Panc1 (cell line): ENCODE measurements at regions not wholly inside any gene's neighbourhood (a gene's known extent, or its start where the extent isn't known, plus 50 kb on each side); places are given as distances from the start of the nearest gene placed in this dataset.

ENCODE experiments used
- ATAC-seq: fragments of 200-7000 bp; cut with Tn5 transposase; 2 replicates; pipeline ENCODE4 v1.9.1; 2020; ENCODE audit warnings: mild to moderate bottlenecking, moderate library complexity
- BruUV-seq: library from RNA; stranded (reverse); fragments of 400-500 nt; replicated peaks from 2 replicates; lab custom pipeline; 2021; lab: Mats Ljungman, UMichigan
- CTCF ChIA-PET: fragments of 300-600 bp; sonication (Branson Sonifier 250); formaldehyde crosslinking; loops from one replicate; lab custom pipeline; 2022; ENCODE audit warnings: antibody characterized with exemption; lab: Charles Lee
- POLR2A ChIA-PET: fragments of 300-600 bp; sonication (Branson Sonifier 250); formaldehyde crosslinking; loops from one replicate; lab custom pipeline; 2022; ENCODE audit warnings: antibody characterized with exemption; lab: Charles Lee
- DNase-seq: peaks from one replicate; pipeline ENCODE4 v3.0.0-alpha.2; 2010; ENCODE audit warnings: low read depth, low spot score
- H3K27ac ChIP-seq: 2 replicates; pipeline ENCODE4 v1.5.1; 2011; ENCODE audit warnings: mild to moderate bottlenecking, low read length, inconsistent platforms
- H3K27me3 ChIP-seq: fragments of 200-500 bp; sonication (Bioruptor generic); 2 replicates; pipeline ENCODE4 v1.6.0; 2014; ENCODE audit warnings: low read length, inconsistent platforms; ENCODE audit not compliant: control insufficient read depth, insufficient read depth
- H3K36me3 ChIP-seq: fragments of 200-500 bp; sonication (Bioruptor generic); 2 replicates; pipeline ENCODE4 v1.5.1; 2014; ENCODE audit warnings: inconsistent platforms, mild to moderate bottlenecking, low read length, moderate library complexity; ENCODE audit not compliant: control insufficient read depth, insufficient read depth
- H3K4me1 ChIP-seq: 2 replicates; pipeline ENCODE4 v1.5.1; 2011; ENCODE audit warnings: inconsistent platforms, mild to moderate bottlenecking, low read length, moderate library complexity; ENCODE audit not compliant: control insufficient read depth, insufficient read depth
- H3K4me3 ChIP-seq, 2 experiments: 2 replicates each; pipeline ENCODE4 v1.5.1; 2011 to 2012; ENCODE audit warnings: low read depth in 2 of 2, low read length in 2 of 2, mild to moderate bottlenecking in 2 of 2, inconsistent platforms in 1 of 2, moderate library complexity in 1 of 2
- H3K9me3 ChIP-seq: fragments of 200-500 bp; sonication (Bioruptor generic); 2 replicates; pipeline ENCODE4 v1.5.1; 2014; ENCODE audit warnings: low read depth, mild to moderate bottlenecking, inconsistent platforms, low read length, moderate library complexity; ENCODE audit not compliant: control insufficient read depth, insufficient read depth
- POLR2AphosphoS5 ChIP-seq: IDR thresholded peaks from 2 replicates; pipeline ENCODE4 v1.6.1; 2012; ENCODE audit warnings: mild to moderate bottlenecking, low read depth, low read length, moderate library complexity
- SIN3A ChIP-seq: IDR thresholded peaks from 2 replicates; pipeline ENCODE4 v1.6.1; 2012; ENCODE audit warnings: low read depth, mild to moderate bottlenecking, low read length, moderate library complexity, borderline replicate concordance; ENCODE audit not compliant: insufficient read depth
- TCF7L2 ChIP-seq: IDR thresholded peaks from 2 replicates; pipeline ENCODE4 v1.6.1; 2011; ENCODE audit warnings: mild to moderate bottlenecking, low read depth, low read length, inconsistent platforms
- in situ Hi-C: cut with HindIII; loops from 2 replicates; pipeline ENCODE4 v1.10.0; 2016; ENCODE audit warnings: low sequenced_read_pairs, low pct_unique_long_range_greater_than_20kb
- intact Hi-C: fragments of 100-400 bp; cut with micrococcal nuclease; formaldehyde crosslinking; loops from one replicate; pipeline ENCODE4 v1.10.0; 2022; ENCODE audit not compliant: unreplicated experiment
- TF ChIP-seq, protein P1 (sequence below): fragments of 450-650 bp; IDR thresholded peaks from 2 replicates; pipeline ENCODE4 v1.5.1; 2017; ENCODE audit warnings: mild to moderate bottlenecking
- TF ChIP-seq, protein P2 (sequence below), 2 experiments: IDR thresholded peaks; 2 replicates each; pipeline ENCODE4 v1.6.1; 2011 to 2012; ENCODE audit warnings: low read depth in 2 of 2, control low read depth in 1 of 2, low read length in 1 of 2, mild to moderate bottlenecking in 1 of 2, moderate library complexity in 1 of 2; ENCODE audit not compliant: insufficient read depth in 1 of 2

DNA sequence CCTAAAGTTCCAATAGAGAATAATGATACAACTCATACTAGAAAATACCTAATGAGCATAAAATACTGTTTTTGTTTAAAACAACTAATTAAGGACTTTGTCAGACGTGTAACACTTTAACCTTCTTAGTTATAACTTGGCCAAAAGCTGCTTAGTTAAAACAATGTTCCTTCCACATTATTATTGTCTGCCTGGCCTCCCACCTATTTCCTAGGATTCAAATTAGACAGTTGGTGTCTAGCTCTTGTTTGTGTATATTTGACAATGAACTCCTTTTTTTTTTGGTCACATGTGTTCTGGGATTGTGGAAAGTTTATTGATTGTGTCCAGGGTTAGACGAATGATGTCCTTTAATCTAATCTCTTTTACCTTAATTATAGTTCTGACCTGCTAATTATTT is 67.6 kb upstream of the PSMA6 start:
- ChIA-PET CTCF (no interaction called here), POLR2A (interaction anchor here (0.6 kb wide), 1 partner anchor 190 kb away, joined by 10 read pairs; no protein-coding TSS in a partner anchor)

DNA sequence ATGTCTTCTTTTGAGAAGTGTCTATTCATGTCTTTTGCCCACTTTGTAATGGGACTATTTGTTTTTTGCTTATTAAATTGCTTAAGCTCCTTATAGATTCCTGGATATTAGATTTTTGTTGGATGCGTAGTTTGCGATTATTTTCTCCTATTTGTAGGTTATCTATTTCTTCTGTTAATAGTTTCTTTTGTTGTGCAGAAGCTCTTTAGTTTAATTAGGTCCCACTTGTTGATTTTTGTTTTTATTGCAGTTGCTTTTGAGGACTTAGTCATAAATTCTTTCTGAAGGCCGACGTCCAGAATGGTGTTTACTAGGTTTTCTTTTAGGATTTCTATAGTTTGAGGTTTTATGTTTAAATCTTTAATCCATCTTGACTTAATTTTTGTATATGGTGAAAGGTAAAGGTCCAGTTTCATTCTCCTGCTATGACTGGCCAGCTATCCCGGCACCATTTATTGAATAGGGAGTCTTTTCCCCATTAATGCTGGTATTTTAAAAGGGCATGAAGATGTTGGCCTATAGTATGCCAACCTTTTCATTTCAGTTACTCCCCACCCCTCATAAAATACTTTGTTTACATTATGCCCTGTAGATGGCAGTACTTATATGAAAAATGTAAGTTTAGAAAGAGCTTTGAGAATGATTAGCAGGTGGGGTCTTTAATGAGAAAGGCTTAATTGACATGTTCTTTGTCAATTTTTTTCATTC is 62.9 kb upstream of the PSMA6 start:
- no peaks in the 10 kb centered on the region for H3K27me3 ChIP-seq
- no peak for DNase-seq
- H3K4me3 ChIP-seq, result no peak overlapping the region
- no peak for ATAC-seq
- H3K9me3 ChIP-seq, result no peaks in the 10 kb centered on the region
- ChIA-PET POLR2A (no interaction called here), CTCF (interaction anchor here (0.6 to 0.7 kb wide), 2 partner anchors 81 to 184 kb away, joined by 4 to 7 read pairs; no protein-coding TSS in a partner anchor)
- no TSS peak for BruUV-seq
- H3K36me3 ChIP-seq, result no peaks in the 10 kb centered on the region
- intact Hi-C loops (no loop called here), in situ Hi-C loops (no loop called here)
- H3K27ac ChIP-seq, result no peak overlapping the region
- H3K4me1 ChIP-seq, result no peaks in the 10 kb centered on the region
- TF ChIP-seq, protein P1, sequence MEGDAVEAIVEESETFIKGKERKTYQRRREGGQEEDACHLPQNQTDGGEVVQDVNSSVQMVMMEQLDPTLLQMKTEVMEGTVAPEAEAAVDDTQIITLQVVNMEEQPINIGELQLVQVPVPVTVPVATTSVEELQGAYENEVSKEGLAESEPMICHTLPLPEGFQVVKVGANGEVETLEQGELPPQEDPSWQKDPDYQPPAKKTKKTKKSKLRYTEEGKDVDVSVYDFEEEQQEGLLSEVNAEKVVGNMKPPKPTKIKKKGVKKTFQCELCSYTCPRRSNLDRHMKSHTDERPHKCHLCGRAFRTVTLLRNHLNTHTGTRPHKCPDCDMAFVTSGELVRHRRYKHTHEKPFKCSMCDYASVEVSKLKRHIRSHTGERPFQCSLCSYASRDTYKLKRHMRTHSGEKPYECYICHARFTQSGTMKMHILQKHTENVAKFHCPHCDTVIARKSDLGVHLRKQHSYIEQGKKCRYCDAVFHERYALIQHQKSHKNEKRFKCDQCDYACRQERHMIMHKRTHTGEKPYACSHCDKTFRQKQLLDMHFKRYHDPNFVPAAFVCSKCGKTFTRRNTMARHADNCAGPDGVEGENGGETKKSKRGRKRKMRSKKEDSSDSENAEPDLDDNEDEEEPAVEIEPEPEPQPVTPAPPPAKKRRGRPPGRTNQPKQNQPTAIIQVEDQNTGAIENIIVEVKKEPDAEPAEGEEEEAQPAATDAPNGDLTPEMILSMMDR, result peak; percentile 23; the same call in 1 of the 2 replicates
- no peak for TF ChIP-seq SIN3A

More for the DNA sequence above, 67.6 kb upstream of the PSMA6 start:
- no peak for DNase-seq
- BruUV-seq, result no TSS peak
- H3K4me1 ChIP-seq, result no peaks in the 10 kb centered on the region
- no peak overlapping the region for H3K4me3 ChIP-seq
- no peak overlapping the region for H3K27ac ChIP-seq
- H3K27me3 ChIP-seq, result no peaks in the 10 kb centered on the region
- TF ChIP-seq, protein P1, result no peak
- TF ChIP-seq TCF7L2, result no peak
- TF ChIP-seq, protein P2, sequence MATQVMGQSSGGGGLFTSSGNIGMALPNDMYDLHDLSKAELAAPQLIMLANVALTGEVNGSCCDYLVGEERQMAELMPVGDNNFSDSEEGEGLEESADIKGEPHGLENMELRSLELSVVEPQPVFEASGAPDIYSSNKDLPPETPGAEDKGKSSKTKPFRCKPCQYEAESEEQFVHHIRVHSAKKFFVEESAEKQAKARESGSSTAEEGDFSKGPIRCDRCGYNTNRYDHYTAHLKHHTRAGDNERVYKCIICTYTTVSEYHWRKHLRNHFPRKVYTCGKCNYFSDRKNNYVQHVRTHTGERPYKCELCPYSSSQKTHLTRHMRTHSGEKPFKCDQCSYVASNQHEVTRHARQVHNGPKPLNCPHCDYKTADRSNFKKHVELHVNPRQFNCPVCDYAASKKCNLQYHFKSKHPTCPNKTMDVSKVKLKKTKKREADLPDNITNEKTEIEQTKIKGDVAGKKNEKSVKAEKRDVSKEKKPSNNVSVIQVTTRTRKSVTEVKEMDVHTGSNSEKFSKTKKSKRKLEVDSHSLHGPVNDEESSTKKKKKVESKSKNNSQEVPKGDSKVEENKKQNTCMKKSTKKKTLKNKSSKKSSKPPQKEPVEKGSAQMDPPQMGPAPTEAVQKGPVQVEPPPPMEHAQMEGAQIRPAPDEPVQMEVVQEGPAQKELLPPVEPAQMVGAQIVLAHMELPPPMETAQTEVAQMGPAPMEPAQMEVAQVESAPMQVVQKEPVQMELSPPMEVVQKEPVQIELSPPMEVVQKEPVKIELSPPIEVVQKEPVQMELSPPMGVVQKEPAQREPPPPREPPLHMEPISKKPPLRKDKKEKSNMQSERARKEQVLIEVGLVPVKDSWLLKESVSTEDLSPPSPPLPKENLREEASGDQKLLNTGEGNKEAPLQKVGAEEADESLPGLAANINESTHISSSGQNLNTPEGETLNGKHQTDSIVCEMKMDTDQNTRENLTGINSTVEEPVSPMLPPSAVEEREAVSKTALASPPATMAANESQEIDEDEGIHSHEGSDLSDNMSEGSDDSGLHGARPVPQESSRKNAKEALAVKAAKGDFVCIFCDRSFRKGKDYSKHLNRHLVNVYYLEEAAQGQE (IDR thresholded peaks at IDR 0.05; ENCODE audit: insufficient read depth in 1 of 2, low read depth in 2 of 2, low read length in 1 of 2), result no peak
- TF ChIP-seq SIN3A, result no peak
- no peak for TF ChIP-seq POLR2AphosphoS5
- H3K36me3 ChIP-seq, result no peaks in the 10 kb centered on the region
- no peak for ATAC-seq
- in situ Hi-C loops (no loop called here), intact Hi-C loops (no loop called here)
- no peaks in the 10 kb centered on the region for H3K9me3 ChIP-seq
